Hepatocyte (in vitro differentiated cells): ENCODE measurements at regions not wholly inside any gene's neighbourhood (a gene's known extent, or its start where the extent isn't known, plus 50 kb on each side); places are given as distances from the start of the nearest gene placed in this dataset.

Experiments
- EZH2phosphoT487 ChIP-seq: fragments of 200-600 bp; sonication (generic); IDR thresholded peaks from one replicate; pipeline ENCODE4 v1.6.1; 2018; ENCODE audit warnings: antibody characterized with exemption, mild to moderate bottlenecking, low read depth, moderate library complexity; ENCODE audit not compliant: unreplicated experiment, severe bottlenecking
- TF ChIP-seq, protein P1 (sequence below): fragments of 200-600 bp; sonication (generic); IDR thresholded peaks from 2 replicates; pipeline ENCODE4 v1.5.1; 2016; ENCODE audit warnings: antibody characterized with exemption, mild to moderate bottlenecking; ENCODE audit not compliant: poor library complexity

DNA sequence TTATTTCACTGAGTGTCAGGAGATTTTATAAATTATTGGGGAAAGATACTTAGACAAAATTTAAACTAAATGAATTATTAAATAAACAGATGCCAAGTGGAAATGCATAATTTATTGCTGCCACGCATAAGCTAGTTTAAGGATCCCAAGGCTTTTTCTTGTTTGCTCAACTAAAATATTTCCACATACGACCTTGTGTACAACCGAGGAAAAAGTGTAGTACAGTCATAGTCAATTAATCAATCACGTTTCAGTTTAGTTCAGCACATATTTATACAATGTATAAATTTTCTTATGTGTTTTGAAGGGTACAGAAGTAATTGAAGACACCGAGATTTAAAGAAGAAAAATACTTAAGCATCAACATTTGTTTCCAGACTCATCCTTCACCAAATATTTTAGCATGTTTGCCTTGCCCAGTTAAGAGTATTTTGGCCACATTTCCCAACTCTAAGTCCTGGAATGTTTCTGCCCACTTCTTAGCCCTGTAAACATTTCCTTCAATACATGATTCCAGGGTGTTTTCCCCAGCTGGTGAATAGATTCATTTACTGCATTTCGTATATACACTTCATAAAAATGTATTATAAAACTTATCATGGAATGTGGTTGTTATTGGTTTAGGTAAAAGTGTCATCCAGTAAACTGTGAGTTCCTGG is 652.9 kb downstream of the ELAVL2 start:
- TF ChIP-seq, protein P1, sequence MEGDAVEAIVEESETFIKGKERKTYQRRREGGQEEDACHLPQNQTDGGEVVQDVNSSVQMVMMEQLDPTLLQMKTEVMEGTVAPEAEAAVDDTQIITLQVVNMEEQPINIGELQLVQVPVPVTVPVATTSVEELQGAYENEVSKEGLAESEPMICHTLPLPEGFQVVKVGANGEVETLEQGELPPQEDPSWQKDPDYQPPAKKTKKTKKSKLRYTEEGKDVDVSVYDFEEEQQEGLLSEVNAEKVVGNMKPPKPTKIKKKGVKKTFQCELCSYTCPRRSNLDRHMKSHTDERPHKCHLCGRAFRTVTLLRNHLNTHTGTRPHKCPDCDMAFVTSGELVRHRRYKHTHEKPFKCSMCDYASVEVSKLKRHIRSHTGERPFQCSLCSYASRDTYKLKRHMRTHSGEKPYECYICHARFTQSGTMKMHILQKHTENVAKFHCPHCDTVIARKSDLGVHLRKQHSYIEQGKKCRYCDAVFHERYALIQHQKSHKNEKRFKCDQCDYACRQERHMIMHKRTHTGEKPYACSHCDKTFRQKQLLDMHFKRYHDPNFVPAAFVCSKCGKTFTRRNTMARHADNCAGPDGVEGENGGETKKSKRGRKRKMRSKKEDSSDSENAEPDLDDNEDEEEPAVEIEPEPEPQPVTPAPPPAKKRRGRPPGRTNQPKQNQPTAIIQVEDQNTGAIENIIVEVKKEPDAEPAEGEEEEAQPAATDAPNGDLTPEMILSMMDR = no peak
- no peak for TF ChIP-seq EZH2phosphoT487
